Amygdala (tissue), 56 donors: ENCODE measurements at regions not wholly inside any gene's neighbourhood (a gene's known extent, or its start where the extent isn't known, plus 50 kb on each side); places are given as distances from the start of the nearest gene placed in this dataset.
A peak's percentile ranks its signal among the peaks of the same experiment; 100 is the strongest.

Source experiments
- DNase-seq, 56 donors: peaks; one replicate each; lab custom pipeline; 2025; lab: John Stamatoyannopoulos, UW

- DNase-seq = no peak
These were observed 113.0 kb upstream of the DYNLRB2 start for GRCh38 chr16:80427795-80428194.

- DNase-seq = no peak
These were observed 122.1 kb upstream of the DYNLRB2 start for GRCh38 chr16:80418517-80419355.

GRCh38 chr16:80417706-80418271, 123.0 kb upstream of the DYNLRB2 start:
- DNase-seq = no peak

DNA sequence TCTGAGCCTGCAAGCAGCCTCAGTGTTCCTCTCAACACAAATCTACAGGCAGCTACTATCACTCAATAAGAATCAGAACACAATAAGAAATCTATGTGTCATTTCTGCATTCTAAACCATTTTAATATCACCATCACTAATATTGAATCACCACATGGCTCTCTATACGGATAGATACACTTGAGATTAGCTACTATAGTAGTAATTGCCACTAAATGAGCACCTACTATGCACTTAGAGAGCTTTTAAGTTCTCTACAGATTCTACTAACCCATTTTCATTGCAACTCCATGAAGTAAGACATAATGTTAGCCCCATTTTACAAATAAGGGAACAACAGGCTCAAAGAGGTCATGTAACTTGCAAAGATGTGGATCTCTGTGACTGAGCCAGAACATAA, 132.8 kb upstream of the DYNLRB2 start:
- DNase-seq = no peak

- no peak for DNase-seq
These were observed 133.4 kb upstream of the DYNLRB2 start for GRCh38 chr16:80407265-80407987.

DNA sequence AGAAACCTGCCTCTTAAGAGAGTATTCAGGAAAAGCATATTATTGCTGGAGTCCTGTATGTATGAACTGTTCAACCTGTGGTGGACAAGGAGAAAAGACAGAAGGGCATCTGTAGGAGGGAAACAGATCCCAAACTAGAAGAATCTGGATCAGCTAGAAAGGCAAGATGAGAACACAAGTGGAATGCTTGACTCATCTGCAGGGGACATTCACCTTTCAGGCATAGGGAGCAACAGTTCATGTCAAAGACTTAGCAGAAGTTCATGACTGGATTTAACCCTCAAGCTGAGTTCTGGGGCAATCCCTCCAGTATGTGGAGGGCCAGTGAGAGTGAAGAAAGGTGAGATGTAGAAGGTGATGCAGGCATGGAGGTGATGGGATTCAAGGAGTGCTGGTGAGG, 135.9 kb upstream of the DYNLRB2 start:
- no peak for DNase-seq

DNA sequence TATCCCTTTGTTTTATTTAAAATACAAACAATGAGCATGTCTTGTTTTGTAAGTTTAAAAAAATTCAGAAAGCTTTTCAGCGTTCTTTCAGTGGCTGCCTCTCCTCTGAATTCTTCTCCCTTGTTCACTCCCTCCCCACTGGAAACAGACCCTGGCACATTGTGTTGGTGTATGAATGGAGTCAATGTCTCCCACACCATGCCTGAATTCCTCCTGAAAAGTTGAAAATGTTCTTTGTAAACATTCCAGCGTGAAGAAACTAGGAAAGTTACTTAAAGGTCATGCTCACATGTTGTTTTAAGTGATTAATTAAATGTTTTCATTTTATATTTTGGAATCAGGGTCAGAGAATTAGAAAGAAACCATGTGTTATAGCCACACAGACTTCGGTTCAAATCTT, 136.9 kb upstream of the DYNLRB2 start:
- DNase-seq = no peak

DNA sequence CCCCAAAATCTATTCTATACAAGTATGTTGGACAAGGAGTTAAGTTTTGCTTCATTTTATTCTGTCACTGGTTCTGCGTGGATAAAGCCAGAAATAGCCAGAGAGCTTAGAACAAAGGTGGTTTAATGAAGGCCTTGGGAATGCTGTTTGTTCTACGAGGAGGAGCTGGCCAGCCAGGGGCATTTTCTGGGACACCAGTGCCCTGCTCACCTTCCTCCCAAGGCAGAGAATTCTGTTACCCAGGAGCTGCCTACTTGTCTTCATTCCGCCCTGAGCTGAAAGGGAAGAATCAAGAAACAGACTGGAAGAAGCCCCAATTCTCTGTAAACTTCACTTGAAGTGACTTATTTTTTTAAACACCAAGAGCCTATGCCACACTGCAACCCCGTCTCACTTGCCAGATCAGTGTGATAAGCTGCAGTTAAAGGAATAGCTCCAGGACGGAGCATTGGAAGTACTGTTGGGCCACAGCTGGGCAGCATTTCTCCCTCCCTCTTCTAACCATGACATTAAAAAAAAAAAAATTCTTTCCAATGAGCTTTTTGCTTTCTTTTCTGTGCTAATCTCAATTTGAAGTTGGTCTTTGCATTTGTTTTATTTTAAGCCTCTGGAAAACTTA, 149.8 kb upstream of the DYNLRB2 start:
- no peak for DNase-seq

DNA sequence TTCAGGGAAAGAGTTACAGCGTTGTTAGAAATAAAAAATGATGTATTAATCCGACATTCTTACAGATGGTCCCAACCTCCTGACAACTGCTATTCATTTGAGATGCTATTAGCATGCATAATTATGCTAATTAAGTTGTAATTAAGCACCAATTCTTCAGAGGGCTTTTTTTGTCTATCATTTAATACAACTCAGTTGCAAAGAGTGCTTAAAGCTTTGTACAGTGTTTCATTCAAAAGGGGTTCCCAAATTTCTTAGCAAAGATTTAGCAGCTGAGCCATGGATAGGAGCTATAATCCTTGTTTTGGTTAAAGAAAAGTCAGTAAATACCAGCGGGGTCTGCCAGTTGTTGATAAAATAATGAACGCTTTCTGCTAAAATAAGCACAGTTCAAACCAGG, 150.7 kb upstream of the DYNLRB2 start:
- no peak for DNase-seq

DNA sequence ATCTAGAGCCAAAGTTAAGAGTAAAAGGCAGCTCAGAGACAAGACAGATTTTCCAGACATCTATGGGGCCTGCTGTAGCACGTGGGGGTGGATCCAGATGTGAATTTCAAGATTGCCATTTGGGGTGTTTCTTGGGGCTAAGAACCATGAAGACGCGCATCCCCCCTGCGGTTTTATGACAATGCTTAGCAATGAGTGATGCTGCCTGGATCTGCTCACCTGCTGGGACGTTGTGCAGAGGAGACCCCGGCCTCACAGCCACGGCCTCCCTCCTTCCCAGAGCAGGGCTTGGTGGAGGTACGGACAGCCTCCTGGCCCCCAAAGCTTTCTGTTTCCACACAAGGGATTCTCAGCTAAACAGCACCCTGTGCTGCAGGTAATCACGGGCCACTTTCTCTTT, 151.5 kb upstream of the DYNLRB2 start:
- no peak for DNase-seq

- DNase-seq = no peak
These were observed 153.4 kb upstream of the DYNLRB2 start for GRCh38 chr16:80387318-80387921.

DNA sequence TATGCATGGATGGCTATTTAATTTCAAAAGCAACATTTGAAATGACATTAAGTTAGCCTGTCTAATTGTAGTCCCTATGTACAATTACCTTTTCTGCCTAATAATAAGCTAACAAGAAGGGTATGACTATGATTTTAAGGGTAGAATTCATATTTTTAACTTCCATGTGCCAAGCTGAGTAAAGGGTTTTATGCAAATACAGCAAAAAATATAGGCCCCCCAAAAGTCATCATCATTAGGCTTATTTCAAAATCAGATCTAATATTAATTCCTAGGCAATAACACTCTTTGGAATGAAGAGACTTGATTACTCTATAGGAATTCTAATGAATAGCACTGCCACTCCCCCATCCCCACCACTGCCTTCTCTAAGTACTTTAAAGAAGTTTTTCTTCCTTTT, 155.9 kb upstream of the DYNLRB2 start:
- DNase-seq = no peak

DNA sequence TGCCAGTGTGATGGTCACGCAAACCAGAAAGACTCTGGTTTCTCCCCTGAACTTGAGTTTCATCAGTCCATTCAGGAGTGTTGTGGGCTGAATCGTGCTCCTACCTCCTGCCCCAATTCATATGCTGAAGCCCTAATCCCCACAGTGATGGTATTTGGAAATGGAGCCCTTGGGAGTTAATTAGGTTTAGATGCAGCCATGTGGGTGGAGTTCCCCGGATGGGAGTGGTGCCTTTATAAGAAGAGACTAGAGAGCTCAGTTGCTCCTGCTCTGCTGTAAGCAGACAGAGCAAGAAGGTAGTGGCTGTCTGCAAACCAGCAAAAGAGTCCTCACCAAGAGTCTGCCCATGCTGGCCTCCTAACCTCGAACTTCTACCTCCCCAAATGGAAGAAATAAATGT, 160.3 kb upstream of the DYNLRB2 start:
- no peak for DNase-seq

DNA sequence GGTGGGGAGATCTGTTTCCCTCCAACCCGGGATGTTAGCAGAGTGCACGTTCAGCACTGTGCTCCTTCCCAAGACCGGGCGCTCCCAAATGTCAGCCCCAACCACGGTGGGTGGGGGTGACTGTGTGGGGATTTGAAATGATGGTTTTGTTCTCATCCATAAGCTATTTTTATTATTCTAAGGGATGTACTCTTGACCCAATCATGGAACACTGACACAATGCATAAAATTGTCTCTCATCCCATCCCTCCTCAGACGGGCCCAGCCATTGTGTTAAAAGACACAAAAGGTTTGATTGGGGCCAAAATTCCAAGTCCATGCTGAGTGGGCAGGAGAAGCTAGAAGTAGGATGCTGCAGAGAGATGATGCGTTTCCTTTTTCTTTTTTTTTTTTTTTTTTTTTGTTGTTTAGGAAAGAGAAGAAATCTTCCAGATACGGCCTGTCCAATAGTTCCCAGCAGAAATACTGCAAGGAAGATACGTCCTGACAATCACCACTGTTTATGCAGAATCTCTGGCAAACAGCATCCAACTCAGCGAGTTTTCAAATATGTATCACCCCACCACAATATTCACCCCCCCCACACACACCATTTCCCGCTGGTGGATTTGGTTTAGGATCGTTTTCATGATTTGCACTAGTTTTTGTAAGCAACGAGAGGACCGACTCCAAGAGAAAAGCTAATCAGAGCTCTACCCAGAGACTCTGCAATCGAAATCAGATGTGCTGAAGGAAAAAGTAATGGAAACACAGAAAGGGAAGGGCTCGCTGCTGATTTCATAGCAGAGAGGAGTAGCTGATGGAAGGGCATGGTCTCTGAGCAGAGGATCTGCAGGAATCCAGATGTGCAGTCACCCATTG, 163.5 kb upstream of the DYNLRB2 start:
- no peak for DNase-seq

DNA sequence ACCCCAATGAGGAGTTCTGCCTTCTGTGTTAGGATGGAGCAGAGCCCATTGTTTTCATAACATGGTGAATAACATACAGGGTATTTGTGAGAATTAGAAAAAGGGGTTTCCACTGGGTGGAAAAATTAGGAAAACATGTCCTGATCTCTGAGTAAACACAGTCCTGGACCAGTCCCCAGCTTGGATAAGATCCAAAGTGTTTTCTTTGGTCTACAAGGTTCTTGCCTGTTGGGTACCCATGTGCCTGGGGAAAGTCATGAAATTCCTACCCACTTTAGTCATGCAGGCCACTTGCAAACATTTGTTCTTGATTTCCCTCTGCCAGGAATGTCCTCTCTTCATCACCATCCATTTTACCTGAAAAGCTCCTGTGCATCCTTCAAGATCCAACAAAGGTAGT, 164.8 kb upstream of the DYNLRB2 start:
- no peak for DNase-seq

- no peak for DNase-seq
These were observed 165.3 kb upstream of the DYNLRB2 start for GRCh38 chr16:80375513-80375912.

DNA sequence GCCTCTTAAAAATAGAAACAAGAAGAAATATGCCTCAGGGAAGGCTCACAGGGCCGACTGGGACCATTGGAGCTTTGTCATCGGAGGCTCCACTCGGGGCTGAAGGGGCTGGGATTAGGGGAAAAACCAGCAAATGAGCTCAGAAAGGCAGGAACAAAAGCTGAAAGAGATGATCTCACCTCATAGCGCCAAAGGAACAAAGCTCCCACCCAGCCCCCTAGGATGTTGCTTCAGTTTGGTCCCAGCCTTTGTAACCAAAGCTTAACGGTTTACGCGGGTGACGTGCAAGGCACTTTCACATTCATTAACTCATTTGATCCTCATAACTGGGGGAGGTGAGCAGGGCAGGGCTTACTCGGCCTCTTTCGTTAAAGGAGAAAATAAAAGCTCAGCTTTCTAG, 168.5 kb upstream of the DYNLRB2 start:
- no peak for DNase-seq

GRCh38 chr16:80369138-80369958, 171.4 kb upstream of the DYNLRB2 start:
- peak in 37 of 56 donors; percentile 3 to 64 (median 13) for DNase-seq
